Spleen (tissue), 11 donors: ENCODE measurements at regions not wholly inside any gene's neighbourhood (a gene's known extent, or its start where the extent isn't known, plus 50 kb on each side); places are given as distances from the start of the nearest gene placed in this dataset.
"Not testable (repeated sequence)": the region's sequence is repeated elsewhere in the genome, so short reads cannot be mapped to it uniquely, and the experiment has no call there.

Source experiments
- DNase-seq: peaks from one replicate; pipeline ENCODE4 v3.0.0-alpha.2; 2020
- H3K27ac ChIP-seq, 8 donors: fragments of 200-600 bp; sonication (generic) in 7 of 8; 1 replicate in 4 of 8; 2 replicates in 4 of 8; pipeline versions ENCODE4 v1.5.0 to v1.8.0; 2016 to 2021; ENCODE audit warnings: inconsistent platforms in 4 of 8, mild to moderate bottlenecking in 4 of 8, moderate library complexity in 1 of 8
- H3K27me3 ChIP-seq, 7 donors: fragments of 200-600 bp; sonication (generic) in 6 of 7; replicated peaks in 1 of 7; 1 replicate in 4 of 7; 2 replicates in 3 of 7; pipeline versions ENCODE4 v1.5.0 to v1.8.0; 2016 to 2021; ENCODE audit warnings: inconsistent platforms in 3 of 7, mild to moderate bottlenecking in 1 of 7
- H3K36me3 ChIP-seq, 6 donors: fragments of 200-600 bp; sonication (generic) in 5 of 6; 1 replicate in 4 of 6; 2 replicates in 2 of 6; pipeline versions ENCODE4 v1.5.0 to v1.8.0; 2016 to 2021; ENCODE audit warnings: inconsistent platforms in 2 of 6
- H3K4me1 ChIP-seq, 6 donors: fragments of 200-600 bp; sonication (generic) in 5 of 6; 1 replicate in 3 of 6; 2 replicates in 3 of 6; pipeline versions ENCODE4 v1.5.0 to v1.8.0; 2016 to 2021; ENCODE audit warnings: inconsistent platforms in 3 of 6
- H3K4me3 ChIP-seq, 8 donors: fragments of 200-600 bp; sonication (generic) in 7 of 8; 1 replicate in 4 of 8; 2 replicates in 4 of 8; pipeline versions ENCODE4 v1.5.0 to v1.8.0; 2016 to 2021; ENCODE audit warnings: inconsistent platforms in 4 of 8, mild to moderate bottlenecking in 4 of 8, moderate library complexity in 2 of 8
- H3K9me3 ChIP-seq, 8 donors: fragments of 200-600 bp; sonication (generic) in 7 of 8; 1 replicate in 4 of 8; 2 replicates in 4 of 8; pipeline versions ENCODE4 v1.5.0 to v1.8.0; 2016 to 2021; ENCODE audit warnings: inconsistent platforms in 4 of 8
- POLR2A ChIP-seq, 3 donors: fragments of 450-650 bp; IDR thresholded peaks; one replicate each; pipeline ENCODE4 v1.5.1; 2017; ENCODE audit warnings: antibody characterized with exemption in 3 of 3, mild to moderate bottlenecking in 1 of 3
- POLR2AphosphoS5 ChIP-seq, 3 donors: sonication (generic); formaldehyde crosslinking; IDR thresholded peaks; one replicate each; pipeline ENCODE4 v1.5.1; 2017; ENCODE audit warnings: antibody characterized with exemption in 3 of 3
- WGBS, 5 donors: extraction: QIAGEN DNeasy Blood & Tissue Kit in 3 of 5; methylation state at CpG; one replicate each; pipeline versions ENCODE4 v1.1.5 to v1.1.7; 2013 to 2018; 5-methylcytosine and 5-hydroxymethylcytosine counted together
- intact Hi-C: fragments of 100-400 bp; cut with DNase I; formaldehyde crosslinking; loops from one replicate; pipeline ENCODE4 v1.15.0; 2023; ENCODE audit warnings: low total_unique reads
- TF ChIP-seq, protein P1 (sequence below), 11 experiments: fragments of 200-600 bp in 7 of 11; fragments of 450-650 bp in 4 of 11; sonication (generic) in 4 of 11; IDR thresholded peaks in 8 of 11; conservative IDR thresholded peaks in 3 of 11; 1 replicate in 7 of 11; 2 replicates in 4 of 11; pipeline versions ENCODE4 v1.4.0 to v1.8.0; 2016 to 2021; ENCODE audit warnings: antibody characterized with exemption in 11 of 11, inconsistent platforms in 4 of 11, mild to moderate bottlenecking in 1 of 11
- donor health status: healthy with polysubstance abuse.
- donor health status: DM: no; HTN: no; CAD: no; lungs with moderate emphysema.
- donor health status: DM: no; HTN: no; CAD: no.
- donor health status: Bipolar disorder and iron deficiency.
- donor health status: healthy.
- donor health status: DM: no; HTN: no; CAD: no.
- donor health status: DM: yes; HTN: yes; CAD: no.

DNA sequence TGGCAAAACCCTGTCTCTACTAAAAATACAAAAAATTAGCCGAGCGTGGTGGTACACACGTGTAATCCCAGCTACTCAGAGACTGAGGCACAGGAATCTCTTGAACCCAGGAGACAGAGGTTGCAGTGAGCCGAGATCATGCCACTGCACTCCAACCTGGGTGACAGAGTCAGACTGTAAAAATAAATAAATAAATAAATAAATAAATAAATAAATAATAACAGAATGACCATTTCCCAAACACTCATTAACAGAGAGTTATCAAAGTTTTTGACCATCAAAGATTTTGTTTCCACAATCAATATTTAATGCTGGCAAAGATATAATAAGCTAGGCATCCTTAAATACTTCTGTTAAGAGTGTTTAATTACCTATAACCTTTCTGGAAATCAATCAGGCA, 299.4 kb downstream of the KCTD12 start:
- intact Hi-C loops = no loop called here
- no peak for DNase-seq
- Histone ChIP-seq H3K4me1 (no peaks in the 10 kb centered on the region), H3K9me3 (peaks cover 0 to 6% (median 0%) of the 10 kb centered on the region in 8 donors), H3K27ac (no peak overlapping the region), H3K36me3 (no peaks in the 10 kb centered on the region), H3K4me3 (no peak overlapping the region), H3K27me3 (no peaks in the 10 kb centered on the region)
- TF ChIP-seq POLR2A (IDR thresholded peaks at IDR 0.05) = no peak
- TF ChIP-seq, protein P1, sequence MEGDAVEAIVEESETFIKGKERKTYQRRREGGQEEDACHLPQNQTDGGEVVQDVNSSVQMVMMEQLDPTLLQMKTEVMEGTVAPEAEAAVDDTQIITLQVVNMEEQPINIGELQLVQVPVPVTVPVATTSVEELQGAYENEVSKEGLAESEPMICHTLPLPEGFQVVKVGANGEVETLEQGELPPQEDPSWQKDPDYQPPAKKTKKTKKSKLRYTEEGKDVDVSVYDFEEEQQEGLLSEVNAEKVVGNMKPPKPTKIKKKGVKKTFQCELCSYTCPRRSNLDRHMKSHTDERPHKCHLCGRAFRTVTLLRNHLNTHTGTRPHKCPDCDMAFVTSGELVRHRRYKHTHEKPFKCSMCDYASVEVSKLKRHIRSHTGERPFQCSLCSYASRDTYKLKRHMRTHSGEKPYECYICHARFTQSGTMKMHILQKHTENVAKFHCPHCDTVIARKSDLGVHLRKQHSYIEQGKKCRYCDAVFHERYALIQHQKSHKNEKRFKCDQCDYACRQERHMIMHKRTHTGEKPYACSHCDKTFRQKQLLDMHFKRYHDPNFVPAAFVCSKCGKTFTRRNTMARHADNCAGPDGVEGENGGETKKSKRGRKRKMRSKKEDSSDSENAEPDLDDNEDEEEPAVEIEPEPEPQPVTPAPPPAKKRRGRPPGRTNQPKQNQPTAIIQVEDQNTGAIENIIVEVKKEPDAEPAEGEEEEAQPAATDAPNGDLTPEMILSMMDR (IDR thresholded peaks at IDR 0.05 in 8 of 11, conservative IDR thresholded peaks at IDR 0.05 in 3 of 11) = no peak
- no peak for TF ChIP-seq POLR2AphosphoS5 (IDR thresholded peaks at IDR 0.05)
- WGBS, 5 donors = 88 to 97% (median 93%) methylated on average over 4 of the region's 4 CpGs

- no peaks in the 10 kb centered on the region for H3K36me3 ChIP-seq
- intact Hi-C loops = no loop called here
These were observed 306.5 kb downstream of the KCTD12 start for GRCh38 chr13:76579701-76580100.

DNA sequence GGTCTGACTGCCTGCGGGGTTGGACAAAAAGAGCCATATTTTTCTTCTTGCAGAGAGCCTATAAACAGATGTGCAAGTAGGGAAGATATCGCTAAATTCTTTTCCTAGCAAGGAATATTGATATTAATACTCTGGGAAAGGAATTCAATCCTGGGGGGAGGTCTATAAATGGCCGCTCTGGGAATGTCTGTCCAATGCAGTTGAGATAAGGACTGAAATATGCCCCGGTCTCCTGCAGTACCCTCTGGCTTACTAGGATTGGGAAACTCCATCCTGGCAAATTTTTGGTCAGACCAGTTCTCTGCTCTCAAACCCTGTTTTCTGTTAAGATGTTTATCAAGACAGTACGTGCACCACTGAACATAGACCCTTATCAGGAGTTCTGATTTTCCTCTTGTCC, 310.6 kb downstream of the KCTD12 start:
- DNase-seq, H3K4me3 ChIP-seq, intact Hi-C loops, H3K4me1 ChIP-seq, H3K27ac ChIP-seq, H3K27me3 ChIP-seq, H3K36me3 ChIP-seq: not testable (repeated sequence)
- peaks cover 0 to 43% (median 33%) of the 10 kb centered on the region in 8 donors for H3K9me3 ChIP-seq
- WGBS, 5 donors = 78 to 90% (median 80%) methylated on average over 5 of the region's 5 CpGs

More at GRCh38 chr13:76579701-76580100, 306.5 kb downstream of the KCTD12 start:
- DNase-seq = no peak
- TF ChIP-seq, protein P1 (IDR thresholded peaks at IDR 0.05 in 8 of 11, conservative IDR thresholded peaks at IDR 0.05 in 3 of 11) = no peak
- TF ChIP-seq POLR2AphosphoS5 (IDR thresholded peaks at IDR 0.05) (no peak), POLR2A (IDR thresholded peaks at IDR 0.05) (no peak)
- Histone ChIP-seq H3K4me3 (no peak overlapping the region), H3K4me1 (no peaks in the 10 kb centered on the region), H3K27me3 (no peaks in the 10 kb centered on the region), H3K27ac (no peak overlapping the region), H3K9me3 (peaks cover 0 to 41% (median 27%) of the 10 kb centered on the region in 8 donors)
- 90 to 94% (median 92%) methylated on average over 4 of the region's 4 CpGs for WGBS, 5 donors

DNA sequence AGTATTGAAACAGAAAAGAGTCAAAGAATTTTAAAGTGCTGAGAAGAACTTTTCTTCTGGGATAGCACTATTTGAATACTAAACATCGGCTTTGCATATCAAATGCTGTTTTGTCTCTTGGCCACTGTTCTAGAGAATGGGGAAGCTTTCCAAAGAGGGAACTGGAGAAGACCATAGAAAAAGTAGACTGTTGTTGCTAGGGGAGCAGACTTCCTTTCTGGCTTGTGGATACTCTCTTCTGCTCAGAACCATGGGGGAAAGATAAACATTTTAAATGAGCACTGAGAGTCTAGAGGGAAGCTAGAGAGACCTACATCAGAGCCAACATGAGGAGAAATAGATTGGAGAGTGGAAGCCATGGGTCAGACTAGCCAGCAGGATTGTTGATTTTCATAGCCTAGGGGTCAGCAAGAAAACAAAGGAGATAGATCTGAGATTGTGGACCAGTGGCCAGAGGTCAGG, 315.7 kb downstream of the KCTD12 start:
- WGBS, 5 donors = 72 to 78% (median 78%) methylated on average over 1 of the region's 1 CpG
- Histone ChIP-seq H3K9me3 (peaks cover 0 to 18% (median 14%) of the 10 kb centered on the region in 8 donors), H3K27me3 (no peaks in the 10 kb centered on the region), H3K36me3 (no peaks in the 10 kb centered on the region), H3K4me3 (no peak overlapping the region), H3K27ac (no peak overlapping the region), H3K4me1 (no peaks in the 10 kb centered on the region)
- TF ChIP-seq POLR2A (IDR thresholded peaks at IDR 0.05) (no peak), POLR2AphosphoS5 (IDR thresholded peaks at IDR 0.05) (no peak)
- TF ChIP-seq, protein P1 (IDR thresholded peaks at IDR 0.05 in 8 of 11, conservative IDR thresholded peaks at IDR 0.05 in 3 of 11) = no peak
- DNase-seq = no peak
- intact Hi-C loops = no loop called here

DNA sequence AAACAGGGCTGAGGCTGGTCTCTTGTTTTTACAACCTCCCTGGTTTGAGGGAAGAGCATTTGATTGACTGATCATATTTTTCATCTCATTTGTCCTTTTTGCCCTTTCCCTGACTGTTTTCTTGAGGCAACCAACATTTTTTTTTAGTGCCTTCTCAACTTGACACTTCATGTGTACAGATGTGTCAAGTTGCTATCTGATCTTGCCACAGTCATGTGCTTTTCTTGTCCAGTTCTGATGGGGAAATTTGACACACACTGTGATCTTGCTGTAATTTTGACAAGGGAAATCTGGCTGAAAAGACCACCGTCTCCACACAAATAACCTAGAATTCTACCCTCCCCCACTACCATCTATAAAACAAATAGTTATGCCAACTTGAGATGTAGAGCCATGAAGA, 329.6 kb downstream of the KCTD12 start:
- no peaks in the 10 kb centered on the region for H3K9me3 ChIP-seq
- TF ChIP-seq POLR2A (IDR thresholded peaks at IDR 0.05) = no peak
- no peak for TF ChIP-seq POLR2AphosphoS5 (IDR thresholded peaks at IDR 0.05)
- TF ChIP-seq, protein P1 (IDR thresholded peaks at IDR 0.05 in 8 of 11, conservative IDR thresholded peaks at IDR 0.05 in 3 of 11) = no peak
- H3K4me3 ChIP-seq = no peak overlapping the region
- no peaks in the 10 kb centered on the region for H3K36me3 ChIP-seq
- 14 to 44% (median 38%) methylated on average over 1 of the region's 1 CpG for WGBS, 5 donors
- no peaks in the 10 kb centered on the region for H3K27me3 ChIP-seq
- no peaks in the 10 kb centered on the region for H3K4me1 ChIP-seq
- H3K27ac ChIP-seq = no peak overlapping the region
- intact Hi-C loops = no loop called here
- no peak for DNase-seq
